ENCODE measurements at regions not wholly inside any gene's neighbourhood (a gene's known extent, or its start where the extent isn't known, plus 50 kb on each side); places are given as distances from the start of the nearest gene placed in this dataset.

DNA sequence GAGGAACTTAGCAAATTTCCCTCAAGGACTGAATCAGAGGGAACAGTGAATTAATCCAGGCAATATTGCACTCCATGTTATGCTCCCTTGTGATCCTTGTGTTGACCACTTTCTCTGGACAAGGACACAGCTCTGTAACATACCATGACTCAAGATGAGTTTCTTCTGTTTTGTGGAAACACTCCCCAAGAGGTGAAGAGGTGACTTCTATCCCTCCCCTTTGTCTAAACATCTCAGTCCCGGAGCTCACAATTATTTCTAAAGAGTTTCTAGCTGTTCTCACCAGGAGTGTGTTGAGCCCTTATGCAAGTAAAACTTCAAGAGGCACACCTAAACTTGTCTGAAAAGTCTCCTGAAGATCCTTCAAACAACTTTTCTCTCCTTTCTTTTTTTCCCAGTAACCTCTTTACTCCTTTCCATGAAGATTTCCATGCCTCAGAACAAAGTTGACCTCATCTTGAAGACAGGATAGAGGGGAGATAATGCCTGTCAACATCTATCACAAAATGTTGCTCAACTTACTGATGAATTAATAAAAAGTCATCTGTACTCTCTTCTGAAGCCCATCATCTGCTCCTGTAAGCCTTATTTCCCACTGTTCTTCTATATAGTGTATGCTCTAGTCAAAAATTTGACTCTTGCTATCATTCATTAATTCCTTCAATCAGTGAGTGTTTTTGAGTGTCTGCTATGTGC, 429.1 kb downstream of the SPRY1 start:
- intact Hi-C loops (cut with micrococcal nuclease), result no loop called here
- no peak overlapping the region for H3K4me3 ChIP-seq (ENCODE audit: low read length)
- H3K4me3 Mint-ChIP-seq, result no peak overlapping the region
- H3K4me1 Mint-ChIP-seq, result no peaks in the 10 kb centered on the region
- H3K9me3 ChIP-seq (ENCODE audit: control insufficient read depth, insufficient read depth, low read length), result no peaks in the 10 kb centered on the region
- H3K36me3 Mint-ChIP-seq, result no peaks in the 10 kb centered on the region
- H3K27ac ChIP-seq (ENCODE audit: low read length), result no peak overlapping the region
- no peak overlapping the region for H3K27ac Mint-ChIP-seq
- H3K36me3 ChIP-seq (ENCODE audit: control insufficient read depth, insufficient read depth, low read length), result no peaks in the 10 kb centered on the region
- no peaks in the 10 kb centered on the region for H3K4me1 ChIP-seq (ENCODE audit: control insufficient read depth, insufficient read depth, low read length)
- ATAC-seq (no peak), DNase-seq (no peak)
- H3K9me3 Mint-ChIP-seq, result peaks cover 0 to 3% of the 10 kb centered on the region in 2 donors
- 100% methylated on average over 1 of the region's 1 CpG for WGBS (ENCODE audit: insufficient coverage)
- TF ChIP-seq, protein P1, sequence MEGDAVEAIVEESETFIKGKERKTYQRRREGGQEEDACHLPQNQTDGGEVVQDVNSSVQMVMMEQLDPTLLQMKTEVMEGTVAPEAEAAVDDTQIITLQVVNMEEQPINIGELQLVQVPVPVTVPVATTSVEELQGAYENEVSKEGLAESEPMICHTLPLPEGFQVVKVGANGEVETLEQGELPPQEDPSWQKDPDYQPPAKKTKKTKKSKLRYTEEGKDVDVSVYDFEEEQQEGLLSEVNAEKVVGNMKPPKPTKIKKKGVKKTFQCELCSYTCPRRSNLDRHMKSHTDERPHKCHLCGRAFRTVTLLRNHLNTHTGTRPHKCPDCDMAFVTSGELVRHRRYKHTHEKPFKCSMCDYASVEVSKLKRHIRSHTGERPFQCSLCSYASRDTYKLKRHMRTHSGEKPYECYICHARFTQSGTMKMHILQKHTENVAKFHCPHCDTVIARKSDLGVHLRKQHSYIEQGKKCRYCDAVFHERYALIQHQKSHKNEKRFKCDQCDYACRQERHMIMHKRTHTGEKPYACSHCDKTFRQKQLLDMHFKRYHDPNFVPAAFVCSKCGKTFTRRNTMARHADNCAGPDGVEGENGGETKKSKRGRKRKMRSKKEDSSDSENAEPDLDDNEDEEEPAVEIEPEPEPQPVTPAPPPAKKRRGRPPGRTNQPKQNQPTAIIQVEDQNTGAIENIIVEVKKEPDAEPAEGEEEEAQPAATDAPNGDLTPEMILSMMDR (IDR thresholded peaks at IDR 0.05), result no peak
- H3K27me3 Mint-ChIP-seq (ENCODE audit: low read depth in 2 of 2), result peaks cover 4 to 13% of the 10 kb centered on the region in 2 donors
- H3K27me3 ChIP-seq (ENCODE audit: control insufficient read depth, insufficient read depth, low read length), result no peaks in the 10 kb centered on the region

DNA sequence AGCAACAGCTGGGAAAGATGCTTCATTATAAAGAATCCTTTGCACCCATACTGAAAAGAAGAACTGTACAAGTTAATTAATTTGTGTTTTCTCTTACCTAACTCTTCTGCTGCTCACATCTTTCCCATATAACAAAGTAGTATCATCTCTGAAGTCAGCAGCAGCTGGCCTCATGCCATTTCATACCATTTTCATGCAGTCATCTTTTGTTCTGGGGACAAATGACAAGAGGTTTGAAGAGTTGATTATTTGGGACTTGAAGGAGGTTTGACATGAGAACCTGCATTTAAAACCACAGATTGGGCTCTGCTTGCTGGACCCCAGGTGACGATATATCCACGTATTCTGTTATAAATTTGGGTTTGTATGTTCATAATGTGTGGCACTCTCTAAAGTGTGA, 430.3 kb downstream of the SPRY1 start:
- TF ChIP-seq, protein P1 (IDR thresholded peaks at IDR 0.05), result no peak
- no peak overlapping the region for H3K27ac Mint-ChIP-seq
- no peaks in the 10 kb centered on the region for H3K4me1 ChIP-seq (ENCODE audit: control insufficient read depth, insufficient read depth, low read length)
- WGBS (ENCODE audit: insufficient coverage), result 94% methylated on average over 2 of the region's 2 CpGs
- H3K36me3 Mint-ChIP-seq, result no peaks in the 10 kb centered on the region
- H3K36me3 ChIP-seq (ENCODE audit: control insufficient read depth, insufficient read depth, low read length), result no peaks in the 10 kb centered on the region
- H3K4me3 Mint-ChIP-seq, result no peak overlapping the region
- intact Hi-C loops (cut with micrococcal nuclease), result no loop called here
- H3K4me3 ChIP-seq (ENCODE audit: low read length), result no peak overlapping the region
- H3K27me3 ChIP-seq (ENCODE audit: control insufficient read depth, insufficient read depth, low read length), result no peaks in the 10 kb centered on the region
- H3K27me3 Mint-ChIP-seq (ENCODE audit: low read depth in 2 of 2), result peaks cover 4 to 13% of the 10 kb centered on the region in 2 donors
- H3K4me1 Mint-ChIP-seq, result no peaks in the 10 kb centered on the region
- H3K9me3 ChIP-seq (ENCODE audit: control insufficient read depth, insufficient read depth, low read length), result no peaks in the 10 kb centered on the region
- peaks cover 0 to 3% of the 10 kb centered on the region in 2 donors for H3K9me3 Mint-ChIP-seq
- no peak overlapping the region for H3K27ac ChIP-seq (ENCODE audit: low read length)
- DNase-seq (no peak), ATAC-seq (no peak)

DNA sequence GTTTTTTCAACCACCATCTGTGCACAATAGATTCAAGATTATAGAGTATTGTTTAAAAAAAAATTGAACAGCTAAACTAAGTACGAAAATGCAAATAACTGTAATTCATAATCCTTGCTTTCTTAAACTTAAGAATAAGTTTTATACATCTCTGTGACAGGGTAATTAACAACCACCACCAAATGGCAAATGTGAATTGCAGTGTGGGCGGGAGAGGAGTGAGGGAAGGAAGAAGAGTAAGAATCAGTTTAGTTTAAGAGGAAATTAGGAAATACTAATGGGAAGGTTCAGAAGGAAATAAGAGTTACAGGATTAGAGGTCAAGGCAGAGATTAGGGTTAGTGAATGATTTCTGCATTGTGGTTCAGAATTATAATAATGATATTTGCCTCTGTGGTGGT, 430.9 kb downstream of the SPRY1 start:
- peaks cover 4 to 8% of the 10 kb centered on the region in 2 donors for H3K27me3 Mint-ChIP-seq (ENCODE audit: low read depth in 2 of 2)

More for the DNA sequence above, 430.9 kb downstream of the SPRY1 start:
- Histone ChIP-seq H3K9me3 (ENCODE audit: control insufficient read depth, insufficient read depth, low read length) (no peaks in the 10 kb centered on the region), H3K27ac (ENCODE audit: low read length) (no peak overlapping the region), H3K36me3 (ENCODE audit: control insufficient read depth, insufficient read depth, low read length) (no peaks in the 10 kb centered on the region), H3K4me3 (ENCODE audit: low read length) (no peak overlapping the region), H3K4me1 (ENCODE audit: control insufficient read depth, insufficient read depth, low read length) (no peaks in the 10 kb centered on the region), H3K27me3 (ENCODE audit: control insufficient read depth, insufficient read depth, low read length) (no peaks in the 10 kb centered on the region)
- WGBS (ENCODE audit: insufficient coverage), result 100% methylated on average over 1 of the region's 2 CpGs
- peaks cover 0 to 3% of the 10 kb centered on the region in 2 donors for H3K9me3 Mint-ChIP-seq
- no peaks in the 10 kb centered on the region for H3K36me3 Mint-ChIP-seq
- intact Hi-C loops (cut with micrococcal nuclease), result no loop called here
- H3K4me1 Mint-ChIP-seq, result no peaks in the 10 kb centered on the region
- TF ChIP-seq, protein P1 (IDR thresholded peaks at IDR 0.05), result no peak
- no peak overlapping the region for H3K4me3 Mint-ChIP-seq
- no peak overlapping the region for H3K27ac Mint-ChIP-seq
- DNase-seq, result no peak
- no peak for ATAC-seq
